ENCODE measurements at regions not wholly inside any gene's neighbourhood (a gene's known extent, or its start where the extent isn't known, plus 50 kb on each side); places are given as distances from the start of the nearest gene placed in this dataset.

- DNase-seq = peak; percentile 42
These were observed 233.7 kb downstream of the METTL4 start for GRCh38 chr18:2337552-2338141.

GRCh38 chr18:2338601-2339000 is 232.7 kb downstream of the METTL4 start:
- no peak for DNase-seq

- no peak for DNase-seq
These were observed 231.0 kb downstream of the METTL4 start for GRCh38 chr18:2340335-2340734.

GRCh38 chr18:2348003-2348402 is 223.3 kb downstream of the METTL4 start:
- DNase-seq = no peak

GRCh38 chr18:2351126-2351850 is 220.0 kb downstream of the METTL4 start:
- no peak for DNase-seq

- DNase-seq = no peak
These were observed 217.0 kb downstream of the METTL4 start for GRCh38 chr18:2354292-2354691.

- DNase-seq = no peak
These were observed 214.4 kb downstream of the METTL4 start for GRCh38 chr18:2356906-2357305.

GRCh38 chr18:2360861-2361260 is 210.4 kb downstream of the METTL4 start:
- DNase-seq = no peak

GRCh38 chr18:2368102-2368501 is 203.2 kb downstream of the METTL4 start:
- DNase-seq = no peak

- DNase-seq = no peak
These were observed 194.6 kb downstream of the METTL4 start for GRCh38 chr18:2376707-2377106.

- DNase-seq = no peak
These were observed 191.2 kb downstream of the METTL4 start for GRCh38 chr18:2380101-2380500.

GRCh38 chr18:2381539-2381938 is 189.8 kb downstream of the METTL4 start:
- no peak for DNase-seq

- no peak for DNase-seq
These were observed 183.7 kb downstream of the METTL4 start for GRCh38 chr18:2387588-2387987.

GRCh38 chr18:2390158-2390557 is 181.1 kb downstream of the METTL4 start:
- no peak for DNase-seq

- no peak for DNase-seq
These were observed 179.8 kb downstream of the METTL4 start for GRCh38 chr18:2391470-2391869.

- no peak for DNase-seq
These were observed 178.9 kb downstream of the METTL4 start for GRCh38 chr18:2392446-2392845.

GRCh38 chr18:2394684-2395083 is 176.6 kb downstream of the METTL4 start:
- no peak for DNase-seq

GRCh38 chr18:2395427-2396161 is 175.7 kb downstream of the METTL4 start:
- no peak for DNase-seq

- no peak for DNase-seq
These were observed 175.2 kb downstream of the METTL4 start for GRCh38 chr18:2396162-2396505.

- DNase-seq = no peak
These were observed 170.6 kb downstream of the METTL4 start for GRCh38 chr18:2400701-2401196.

- DNase-seq = no peak
These were observed 169.2 kb downstream of the METTL4 start for GRCh38 chr18:2402084-2402483.

GRCh38 chr18:2406544-2406943 is 164.8 kb downstream of the METTL4 start:
- no peak for DNase-seq

GRCh38 chr18:2407961-2408360 is 163.3 kb downstream of the METTL4 start:
- no peak for DNase-seq

GRCh38 chr18:2409906-2410305 is 161.4 kb downstream of the METTL4 start:
- DNase-seq = no peak
